Activated T-helper 1 cell treated with anti-CD3 and anti-CD28 coated beads, Interleukin-12 subunit alpha, Interleukin-12 subunit beta, Interleukin-2, Interleukin-4 antibody, amounts not matched to agents 30 ng/mL and 10 ng/mL and 1 ng/mL, durations not matched to agents 14 hours and 24 hours and 36 hours (primary cell): ENCODE measurements at regions not wholly inside any gene's neighbourhood (a gene's known extent, or its start where the extent isn't known, plus 50 kb on each side); places are given as distances from the start of the nearest gene placed in this dataset.
"Not testable (repeated sequence)": the region's sequence is repeated elsewhere in the genome, so short reads cannot be mapped to it uniquely, and the experiment has no call there.

Experiments used
- DNase-seq: peaks from one replicate; pipeline ENCODE4 v3.0.0; 2021; ENCODE audit warnings: low spot score
- H3K27ac Mint-ChIP-seq: one replicate; pipeline ENCODE4 v1.8.0; 2021; ENCODE audit warnings: mild to moderate bottlenecking, mixed read lengths
- H3K27me3 Mint-ChIP-seq: one replicate; pipeline ENCODE4 v1.8.0; 2022; ENCODE audit warnings: mild to moderate bottlenecking, moderate library complexity, mixed read lengths; ENCODE audit not compliant: insufficient read depth
- H3K36me3 Mint-ChIP-seq: one replicate; pipeline ENCODE4 v1.8.0; 2021; ENCODE audit warnings: low read depth, mixed read lengths
- H3K4me1 Mint-ChIP-seq: one replicate; pipeline ENCODE4 v1.8.0; 2021; ENCODE audit warnings: low read depth, mixed read lengths
- H3K4me3 Mint-ChIP-seq: one replicate; pipeline ENCODE4 v1.8.0; 2021; ENCODE audit warnings: mild to moderate bottlenecking, moderate library complexity, mixed read lengths
- H3K9me3 Mint-ChIP-seq: one replicate; pipeline ENCODE4 v1.8.0; 2021; ENCODE audit warnings: mixed read lengths
- intact Hi-C: fragments of 100-400 bp; cut with micrococcal nuclease; formaldehyde crosslinking; loops from one replicate; pipeline ENCODE4 v1.15.1; 2024

DNA sequence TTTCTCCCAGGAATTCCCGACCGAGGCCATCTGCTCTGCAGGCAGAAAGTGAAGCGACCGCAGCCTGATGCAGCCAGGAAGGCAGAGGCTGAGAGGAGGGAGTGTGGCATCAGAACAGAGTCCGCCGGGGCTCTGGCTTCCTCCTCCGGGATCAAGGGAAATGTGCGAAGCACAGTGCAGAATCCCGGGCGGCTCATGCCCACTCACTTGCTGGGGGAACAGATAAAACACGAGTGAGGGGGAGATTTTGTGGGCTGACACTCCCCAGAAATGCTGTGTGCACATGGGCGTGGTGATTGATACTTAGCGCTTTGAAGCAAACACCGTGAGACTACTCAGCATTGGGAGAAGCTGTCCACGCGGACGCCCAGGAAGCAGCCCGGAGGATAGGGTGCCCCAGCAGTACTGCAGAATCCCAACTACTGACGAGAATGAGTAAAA, 75.3 kb upstream of the POMP start:
- Mint-ChIP-seq H3K4me1 (peaks cover 19% of the 10 kb centered on the region), H3K36me3 (no peaks in the 10 kb centered on the region), H3K27me3 (peaks cover 5% of the 10 kb centered on the region), H3K4me3 (no peak overlapping the region), H3K27ac (no peak overlapping the region), H3K9me3 (no peaks in the 10 kb centered on the region)
- no peak for DNase-seq
- intact Hi-C loops = no loop called here

DNA sequence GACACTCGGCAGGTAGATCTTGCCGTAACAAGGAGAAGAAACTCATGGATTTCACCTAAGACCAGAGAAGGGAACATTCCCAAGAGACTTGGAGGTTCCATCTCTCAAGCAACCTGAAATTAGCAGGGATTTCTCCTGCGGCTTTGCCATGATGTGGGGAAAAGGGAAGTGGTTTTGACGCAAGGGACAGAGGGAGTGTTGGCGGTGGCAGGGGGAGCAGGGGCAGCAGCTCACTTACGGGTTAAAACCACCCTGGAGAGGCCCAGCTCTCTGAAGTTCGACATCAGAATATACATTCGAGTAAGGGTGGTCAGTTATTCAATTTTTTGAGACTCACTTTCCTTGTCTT, 76.1 kb upstream of the POMP start:
- H3K4me1 Mint-ChIP-seq = peaks cover 19% of the 10 kb centered on the region
- no peaks in the 10 kb centered on the region for H3K36me3 Mint-ChIP-seq
- peak overlapping the region; percentile 35 for H3K27ac Mint-ChIP-seq
- DNase-seq = no peak
- no peak overlapping the region for H3K4me3 Mint-ChIP-seq
- peaks cover 7% of the 10 kb centered on the region for H3K27me3 Mint-ChIP-seq
- H3K9me3 Mint-ChIP-seq = no peaks in the 10 kb centered on the region
- intact Hi-C loops = no loop called here

DNA sequence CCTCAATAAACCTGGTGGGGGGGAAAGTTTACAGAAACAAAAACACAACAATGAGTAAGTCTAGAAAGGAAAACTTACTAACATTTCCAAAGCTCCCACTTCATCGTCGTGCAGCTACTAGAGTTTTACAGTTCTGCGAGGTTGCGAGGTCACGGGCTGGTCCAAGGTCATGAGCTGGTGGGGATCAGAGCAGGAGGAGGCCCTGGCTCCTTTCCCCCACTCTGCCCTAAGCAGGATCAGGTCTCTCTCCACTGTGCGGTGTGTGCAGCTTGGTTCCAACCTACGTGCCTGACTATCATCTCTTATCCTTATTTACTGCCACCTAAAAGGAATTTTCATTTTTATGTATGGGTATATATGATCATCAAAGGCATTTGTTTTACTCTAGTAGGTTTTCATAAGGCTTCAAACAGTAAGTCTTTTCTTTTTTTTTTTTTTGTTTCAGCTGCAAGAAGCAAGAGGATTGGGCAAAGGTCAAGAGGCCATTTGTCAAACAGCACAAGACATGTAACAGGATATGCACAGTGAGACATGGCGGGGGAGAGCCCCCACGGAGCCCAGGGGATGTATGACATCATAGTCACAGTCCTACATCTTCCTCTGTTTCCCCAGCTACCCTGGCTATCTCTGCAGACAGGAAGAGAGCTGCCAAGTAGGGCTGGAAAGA, 76.6 kb upstream of the POMP start:
- H3K4me1 Mint-ChIP-seq = peaks cover 19% of the 10 kb centered on the region
- peaks cover 7% of the 10 kb centered on the region for H3K27me3 Mint-ChIP-seq
- no peak overlapping the region for H3K4me3 Mint-ChIP-seq
- intact Hi-C loops = no loop called here
- no peaks in the 10 kb centered on the region for H3K9me3 Mint-ChIP-seq
- H3K36me3 Mint-ChIP-seq = no peaks in the 10 kb centered on the region
- H3K27ac Mint-ChIP-seq = peak overlapping the region; percentile 35
- DNase-seq = no peak

DNA sequence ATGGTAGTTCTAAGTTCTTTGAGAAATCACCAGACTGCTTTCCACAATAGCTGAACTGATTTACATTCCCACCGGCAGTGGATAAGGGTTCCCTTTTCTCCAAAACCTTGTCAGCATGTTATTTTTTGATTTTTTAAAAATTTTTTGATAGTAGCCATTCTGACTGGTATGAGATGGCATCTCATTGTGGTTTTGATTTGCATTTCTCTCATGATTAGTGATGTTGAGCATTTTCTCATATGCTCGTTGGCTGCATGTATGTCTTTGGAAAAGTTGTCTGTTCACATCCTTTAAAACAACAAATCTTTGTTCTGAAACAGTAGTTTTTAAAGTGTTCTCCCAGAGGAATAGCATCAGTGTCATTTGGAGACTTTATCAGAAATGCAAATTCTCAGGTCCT, 77.5 kb upstream of the POMP start:
- intact Hi-C loops = no loop called here
- DNase-seq = no peak
- H3K36me3 Mint-ChIP-seq = no peaks in the 10 kb centered on the region
- no peak overlapping the region for H3K4me3 Mint-ChIP-seq
- no peak overlapping the region for H3K27ac Mint-ChIP-seq
- peaks cover 19% of the 10 kb centered on the region for H3K4me1 Mint-ChIP-seq
- peaks cover 9% of the 10 kb centered on the region for H3K27me3 Mint-ChIP-seq
- no peaks in the 10 kb centered on the region for H3K9me3 Mint-ChIP-seq

DNA sequence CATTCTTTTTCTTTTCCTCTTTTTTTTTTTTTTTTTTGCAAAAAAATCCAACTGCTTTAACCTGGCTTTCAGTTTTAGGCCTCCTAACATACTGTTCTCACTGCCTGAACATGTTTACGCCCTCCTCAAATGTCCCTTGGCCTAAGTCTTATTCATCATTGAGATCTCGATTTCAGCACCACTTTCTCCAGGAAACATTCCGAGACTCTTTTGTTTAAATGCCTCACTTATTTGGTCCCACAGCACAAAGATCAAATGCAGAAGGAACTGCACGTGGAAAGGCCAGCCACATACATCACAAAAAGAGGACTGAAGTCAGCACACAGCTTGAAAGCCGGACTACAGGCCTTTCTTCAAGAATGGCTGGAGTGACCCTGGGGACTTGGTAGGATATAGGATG, 79.2 kb upstream of the POMP start:
- intact Hi-C loops = no loop called here
- H3K4me3 Mint-ChIP-seq = no peak overlapping the region
- DNase-seq = no peak
- H3K4me1 Mint-ChIP-seq = peaks cover 15% of the 10 kb centered on the region
- no peaks in the 10 kb centered on the region for H3K36me3 Mint-ChIP-seq
- H3K27ac Mint-ChIP-seq = no peak overlapping the region
- H3K27me3 Mint-ChIP-seq = peaks cover 11% of the 10 kb centered on the region
- peaks cover 2% of the 10 kb centered on the region for H3K9me3 Mint-ChIP-seq

DNA sequence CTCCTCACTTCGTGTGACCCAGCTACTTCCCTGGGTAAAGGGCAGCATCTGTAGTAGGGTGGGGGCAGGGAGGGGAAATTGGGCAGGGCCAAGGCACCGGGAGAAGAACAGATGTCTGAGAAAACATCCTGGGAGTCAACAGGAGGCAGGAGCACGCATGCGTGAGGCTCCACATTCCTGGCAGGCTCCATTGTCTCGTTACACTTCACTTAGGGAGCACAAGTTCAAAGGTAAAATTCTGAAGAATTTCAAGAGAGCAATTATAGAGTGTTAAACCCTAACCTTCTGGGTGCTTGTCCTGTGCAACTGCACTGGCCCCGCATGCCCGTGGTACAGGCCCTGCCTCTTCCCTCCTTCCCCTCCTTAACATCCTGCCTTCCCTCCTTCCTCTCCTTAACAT, 79.6 kb upstream of the POMP start:
- Mint-ChIP-seq H3K36me3 (peaks cover 2% of the 10 kb centered on the region), H3K4me3 (no peak overlapping the region), H3K27me3 (peaks cover 11% of the 10 kb centered on the region), H3K27ac (no peak overlapping the region), H3K9me3 (peaks cover 6% of the 10 kb centered on the region), H3K4me1 (peaks cover 19% of the 10 kb centered on the region)
- intact Hi-C loops = no loop called here
- no peak for DNase-seq

DNA sequence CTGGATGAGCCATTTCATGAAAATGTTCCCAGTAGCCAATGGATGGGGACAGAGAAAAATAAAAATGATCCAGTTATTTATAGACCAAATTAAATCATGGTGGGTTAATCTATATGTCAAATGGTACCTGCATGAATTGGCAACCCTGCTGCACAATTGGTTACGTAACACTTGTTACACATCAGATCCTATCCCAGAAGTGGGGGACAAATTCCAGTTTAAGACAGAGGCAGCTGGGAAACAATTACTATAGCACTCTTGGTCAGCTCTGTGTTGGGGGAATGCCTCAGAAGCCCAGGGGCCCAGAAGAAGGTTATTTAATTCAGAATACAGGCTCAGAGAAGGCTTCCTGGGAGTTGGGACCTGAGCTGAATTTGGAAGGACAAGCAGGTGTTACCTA, 81.1 kb upstream of the FLT1 start:
- no peak overlapping the region for H3K4me3 Mint-ChIP-seq
- peaks cover 2% of the 10 kb centered on the region for H3K36me3 Mint-ChIP-seq
- intact Hi-C loops = no loop called here
- H3K27me3 Mint-ChIP-seq = peaks cover 9% of the 10 kb centered on the region
- H3K4me1 Mint-ChIP-seq = peaks cover 16% of the 10 kb centered on the region
- no peak overlapping the region for H3K27ac Mint-ChIP-seq
- DNase-seq = no peak
- H3K9me3 Mint-ChIP-seq = peaks cover 10% of the 10 kb centered on the region

DNA sequence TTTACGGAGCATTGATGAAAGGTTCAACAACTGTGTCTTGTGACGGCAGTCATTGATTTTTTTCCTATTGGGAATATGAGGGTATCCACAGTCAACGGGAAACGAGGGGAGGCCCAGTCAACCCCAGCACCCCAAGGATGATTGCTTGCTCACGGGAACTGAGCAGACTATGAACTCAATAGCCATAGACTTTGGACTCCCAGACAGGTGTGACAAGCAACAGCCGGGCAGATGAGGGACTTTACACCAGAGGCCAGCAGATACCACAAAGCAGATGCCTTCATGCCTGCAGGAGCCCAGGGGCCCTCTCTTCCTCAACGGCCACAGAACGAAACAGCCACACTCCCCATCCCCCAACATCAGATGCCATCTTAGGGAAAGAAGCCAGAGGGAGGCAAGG, 80.3 kb upstream of the FLT1 start:
- intact Hi-C loops = loop anchor here (2.0 kb wide), 1 partner anchor 50 kb away; no protein-coding TSS in a partner anchor
- Mint-ChIP-seq H3K27me3 (peaks cover 9% of the 10 kb centered on the region), H3K4me3 (no peak overlapping the region), H3K4me1 (peaks cover 16% of the 10 kb centered on the region), H3K36me3 (peaks cover 2% of the 10 kb centered on the region), H3K27ac (no peak overlapping the region), H3K9me3 (peaks cover 10% of the 10 kb centered on the region)
- no peak for DNase-seq

DNA sequence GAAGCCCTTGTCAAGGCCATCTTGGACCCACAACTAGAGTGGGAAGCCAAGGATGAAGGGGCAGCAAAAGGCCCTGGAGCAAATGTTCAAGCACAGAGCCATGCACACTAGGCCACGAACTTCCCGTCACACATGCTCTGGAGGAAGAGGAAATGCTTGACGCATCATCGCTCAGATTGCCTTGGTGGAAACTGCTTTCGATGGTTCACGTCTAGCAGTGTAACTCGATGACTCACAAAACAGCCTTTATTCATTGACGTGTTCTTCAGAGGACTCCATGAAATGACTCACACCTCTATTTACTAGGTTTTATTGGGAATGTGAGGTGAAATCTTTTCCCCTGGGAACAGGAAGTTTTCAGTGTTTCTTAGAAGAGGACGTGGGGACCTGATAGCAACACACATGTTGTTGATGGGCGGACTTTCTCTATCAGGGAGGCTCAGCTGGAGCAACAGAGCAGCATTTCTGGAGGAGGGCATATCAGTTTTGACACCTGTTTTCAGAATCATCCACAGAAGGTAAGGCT, 79.8 kb upstream of the FLT1 start:
- Mint-ChIP-seq H3K4me3 (no peak overlapping the region), H3K9me3 (peaks cover 10% of the 10 kb centered on the region), H3K4me1 (peaks cover 16% of the 10 kb centered on the region), H3K27ac (peak overlapping the region; percentile 84), H3K36me3 (peaks cover 2% of the 10 kb centered on the region), H3K27me3 (peaks cover 9% of the 10 kb centered on the region)
- intact Hi-C loops = loop anchor here (1.0 to 2.0 kb wide), 2 partner anchors 34 to 50 kb away; no protein-coding TSS in a partner anchor
- DNase-seq = peak; percentile 6

DNA sequence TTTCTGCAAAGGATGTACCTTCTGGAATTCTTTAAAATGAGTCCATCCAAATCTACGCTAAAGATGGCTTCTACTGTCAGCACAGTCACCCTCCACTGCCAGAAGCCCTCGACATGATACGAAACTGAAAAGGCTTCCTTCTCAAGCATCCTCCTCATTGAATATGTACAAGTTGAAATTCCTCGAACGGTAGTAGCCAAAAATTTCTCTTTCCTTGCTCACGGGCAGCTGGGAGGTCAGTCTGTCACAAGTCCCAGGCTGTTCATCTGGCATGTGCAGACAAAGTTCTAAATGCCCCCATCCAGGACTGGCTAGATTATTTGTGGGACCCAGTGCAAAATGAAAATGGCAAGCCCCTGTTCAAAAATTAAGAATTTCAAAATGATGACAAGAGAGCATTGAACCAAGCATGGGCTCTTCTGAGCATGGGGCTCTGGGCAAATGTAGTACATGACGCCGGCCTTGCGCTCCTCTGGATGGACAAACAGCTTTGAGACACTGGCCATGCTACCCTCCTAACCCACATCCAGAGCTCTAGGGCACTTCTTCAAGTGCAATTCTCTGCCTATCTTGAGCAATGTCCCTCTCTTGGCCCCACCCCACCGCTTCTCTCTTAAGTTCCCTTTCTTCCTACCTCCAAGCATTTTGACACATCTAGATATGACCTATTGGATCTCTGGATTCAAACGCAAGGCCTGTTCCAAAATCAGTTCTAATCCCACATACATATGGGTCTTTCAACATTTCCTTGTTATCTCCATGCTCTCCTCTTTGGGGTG, 78.9 kb upstream of the FLT1 start:
- H3K4me1 Mint-ChIP-seq = peaks cover 16% of the 10 kb centered on the region
- no peak overlapping the region for H3K4me3 Mint-ChIP-seq
- H3K27me3 Mint-ChIP-seq = peaks cover 9% of the 10 kb centered on the region
- H3K9me3 Mint-ChIP-seq = peaks cover 10% of the 10 kb centered on the region
- intact Hi-C loops = loop anchor here (1.0 to 2.0 kb wide), 2 partner anchors 33 to 49 kb away; no protein-coding TSS in a partner anchor
- H3K27ac Mint-ChIP-seq = no peak overlapping the region
- peaks cover 2% of the 10 kb centered on the region for H3K36me3 Mint-ChIP-seq
- no peak for DNase-seq

DNA sequence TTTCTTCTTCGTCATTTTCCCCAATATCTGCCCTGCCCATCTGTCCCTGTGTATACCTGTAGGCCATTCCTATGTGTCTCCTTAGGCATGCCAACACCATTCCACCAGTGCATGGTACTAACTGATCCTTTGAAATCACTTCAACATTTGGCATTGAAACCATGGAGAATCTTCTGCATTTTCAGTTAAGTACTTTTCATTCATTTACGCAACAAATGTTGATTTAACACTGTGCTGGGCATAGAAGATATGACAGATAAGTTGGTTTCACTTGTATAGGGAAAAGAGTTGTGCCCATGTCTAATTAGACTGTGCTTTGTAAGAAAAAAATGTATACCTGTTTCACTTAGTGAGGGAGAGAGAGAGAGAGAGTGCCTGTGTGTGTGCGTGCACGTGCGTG, 77.9 kb upstream of the FLT1 start:
- Mint-ChIP-seq H3K27ac (no peak overlapping the region), H3K36me3 (peaks cover 2% of the 10 kb centered on the region), H3K27me3 (peaks cover 8% of the 10 kb centered on the region), H3K4me1 (peaks cover 16% of the 10 kb centered on the region), H3K9me3 (peaks cover 10% of the 10 kb centered on the region), H3K4me3 (no peak overlapping the region)
- intact Hi-C loops = no loop called here
- DNase-seq = no peak

DNA sequence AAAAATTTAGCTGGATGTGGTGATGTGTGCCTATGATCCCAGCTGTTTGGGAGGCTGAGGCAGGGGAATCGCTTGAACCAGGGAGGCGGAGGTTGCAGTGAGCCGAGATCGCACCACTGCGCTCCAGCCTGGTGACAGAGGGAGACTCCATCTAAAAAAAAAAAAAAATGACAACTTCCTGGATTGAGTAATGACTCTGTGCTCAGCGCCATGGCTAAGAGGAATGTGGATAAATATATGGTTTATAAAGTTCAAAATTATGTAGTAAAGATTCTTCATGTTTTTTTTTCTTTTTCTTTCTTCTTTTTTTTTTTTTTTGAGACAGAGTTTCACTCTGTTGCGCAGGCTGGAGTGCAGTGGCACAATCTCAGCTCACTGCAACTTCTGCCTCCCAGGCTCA, 75.4 kb upstream of the FLT1 start:
- DNase-seq, H3K27me3 Mint-ChIP-seq, H3K9me3 Mint-ChIP-seq, intact Hi-C loops, H3K36me3 Mint-ChIP-seq, H3K27ac Mint-ChIP-seq, H3K4me3 Mint-ChIP-seq: not testable (repeated sequence)
- peaks cover 16% of the 10 kb centered on the region for H3K4me1 Mint-ChIP-seq

DNA sequence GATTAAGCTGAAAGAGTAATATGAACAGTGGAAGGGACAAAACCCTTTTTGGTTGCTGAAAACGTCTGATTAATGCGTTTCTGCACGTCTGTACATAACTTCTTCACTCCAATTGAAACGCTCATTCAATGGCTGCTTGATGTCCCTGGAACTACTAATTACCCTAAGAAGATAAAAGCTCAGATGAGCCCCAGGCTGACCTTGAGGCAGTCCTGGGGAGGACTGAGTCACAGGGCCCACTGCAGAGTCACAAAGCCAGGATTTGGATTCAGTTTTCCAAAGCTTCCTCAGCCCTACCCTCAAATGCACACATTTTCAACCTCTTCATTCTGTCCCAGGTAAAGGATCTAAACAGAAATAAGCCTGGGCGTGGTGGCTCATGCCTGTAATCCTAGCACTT, 75.0 kb upstream of the FLT1 start:
- Mint-ChIP-seq H3K36me3 (peaks cover 2% of the 10 kb centered on the region), H3K27ac (no peak overlapping the region), H3K4me1 (peaks cover 11% of the 10 kb centered on the region), H3K27me3 (no peaks in the 10 kb centered on the region), H3K9me3 (peaks cover 9% of the 10 kb centered on the region), H3K4me3 (no peak overlapping the region)
- DNase-seq = no peak
- intact Hi-C loops = no loop called here
